IMR-90 (cell line): ENCODE measurements at regions not wholly inside any gene's neighbourhood (a gene's known extent, or its start where the extent isn't known, plus 50 kb on each side); places are given as distances from the start of the nearest gene placed in this dataset.

ENCODE experiments used
- ATAC-seq: fragments of 200-7000 bp; cut with Tn5 transposase; 2 replicates; pipeline ENCODE4 v1.9.1; 2020; ENCODE audit warnings: low read depth, mild to moderate bottlenecking, moderate library complexity
- BruUV-seq: library from RNA; stranded (reverse); fragments of 400-500 nt; replicated peaks from 2 replicates; lab custom pipeline; 2021; lab: Mats Ljungman, UMichigan
- CTCF ChIA-PET: fragments of 300-600 bp; formaldehyde crosslinking; extraction: SDS; loops from one replicate; lab custom pipeline; 2021; ENCODE audit warnings: antibody characterized with exemption; lab: Yijun Ruan, JAX
- POLR2A ChIA-PET: fragments of 300-600 bp; sonication (Branson Sonifier 250); formaldehyde crosslinking; loops from one replicate; lab custom pipeline; 2022; ENCODE audit warnings: antibody characterized with exemption; ENCODE audit not compliant: unreplicated experiment; lab: Charles Lee
- DNase-seq: peaks from one replicate; pipeline ENCODE4 v3.0.0; 2013
- H2AFZ ChIP-seq: replicated peaks from 2 replicates; pipeline ENCODE3; 2013; ENCODE audit warnings: low read length, mild to moderate bottlenecking; ENCODE audit not compliant: poor library complexity
- H2AK5ac ChIP-seq: 2 replicates; pipeline ENCODE4 v1.6.1; 2013; ENCODE audit warnings: low read depth, low read length, inconsistent platforms
- H2AK9ac ChIP-seq: replicated peaks from 2 replicates; pipeline ENCODE3; 2013; ENCODE audit warnings: mild to moderate bottlenecking, low read depth, low read length, moderate library complexity; ENCODE audit not compliant: poor library complexity
- H2BK120ac ChIP-seq: 2 replicates; pipeline ENCODE4 v1.6.1; 2013; ENCODE audit warnings: low read depth, low read length, inconsistent platforms
- H2BK15ac ChIP-seq: 3 replicates; pipeline ENCODE4 v1.6.1; 2013; ENCODE audit warnings: low read depth, low read length, inconsistent platforms
- H2BK20ac ChIP-seq: 2 replicates; pipeline ENCODE4 v1.6.1; 2013; ENCODE audit warnings: low read depth, mild to moderate bottlenecking, inconsistent platforms, low read length, moderate library complexity
- H2BK5ac ChIP-seq: 2 replicates; pipeline ENCODE4 v1.6.1; 2013; ENCODE audit warnings: mild to moderate bottlenecking, low read depth, low read length, inconsistent platforms; ENCODE audit not compliant: poor library complexity, severe bottlenecking
- H3K14ac ChIP-seq: replicated peaks from 2 replicates; pipeline ENCODE4 v1.6.1; 2013; ENCODE audit warnings: low read depth, low read length, inconsistent platforms
- H3K18ac ChIP-seq: 2 replicates; pipeline ENCODE4 v1.6.1; 2013; ENCODE audit warnings: low read depth, low read length, control low read depth
- H3K23ac ChIP-seq: 2 replicates; pipeline ENCODE4 v1.6.1; 2013; ENCODE audit warnings: low read depth, low read length, inconsistent platforms
- H3K27ac ChIP-seq: 2 replicates; pipeline ENCODE4 v1.5.1; 2013; ENCODE audit warnings: mild to moderate bottlenecking, control low read depth, low read length; ENCODE audit not compliant: insufficient read depth
- H3K27me3 ChIP-seq: 2 replicates; pipeline ENCODE4 v1.6.1; 2013; ENCODE audit warnings: low read length; ENCODE audit not compliant: control insufficient read depth, insufficient read depth
- H3K36me3 ChIP-seq: 2 replicates; pipeline ENCODE4 v1.6.1; 2013; ENCODE audit warnings: low read length, mixed read lengths; ENCODE audit not compliant: control insufficient read depth, insufficient read depth
- H3K4ac ChIP-seq: 2 replicates; pipeline ENCODE4 v1.6.1; 2013; ENCODE audit warnings: low read depth, low read length, inconsistent platforms
- H3K4me1 ChIP-seq: 2 replicates; pipeline ENCODE4 v1.6.1; 2013; ENCODE audit warnings: low read length, mixed read lengths; ENCODE audit not compliant: control insufficient read depth, insufficient read depth
- H3K4me2 ChIP-seq: 2 replicates; pipeline ENCODE4 v1.6.1; 2013; ENCODE audit warnings: low read depth, mild to moderate bottlenecking, control low read depth, low read length, moderate library complexity
- H3K4me3 ChIP-seq: 2 replicates; pipeline ENCODE4 v1.5.1; 2013; ENCODE audit warnings: low read depth, mild to moderate bottlenecking, control low read depth, low read length, moderate library complexity; ENCODE audit not compliant: insufficient read depth
- H3K56ac ChIP-seq: 2 replicates; pipeline ENCODE4 v1.6.1; 2013; ENCODE audit warnings: low read length, inconsistent platforms; ENCODE audit not compliant: insufficient read depth; ENCODE audit errors: extremely low read depth
- H3K79me1 ChIP-seq, 2 experiments: 2 replicates each; pipeline ENCODE4 v1.6.1; 2013; ENCODE audit warnings: low read length in 2 of 2, inconsistent platforms in 1 of 2, low read depth in 1 of 2
- H3K9ac ChIP-seq: 2 replicates; pipeline ENCODE4 v1.6.1; 2013; ENCODE audit warnings: low read depth, low read length, control low read depth
- H3K9me1 ChIP-seq: 2 replicates; pipeline ENCODE4 v1.6.1; 2013; ENCODE audit warnings: low read length, inconsistent platforms; ENCODE audit not compliant: insufficient read depth
- H3K9me3 ChIP-seq: 2 replicates; pipeline ENCODE4 v1.6.1; 2013; ENCODE audit warnings: low read length; ENCODE audit not compliant: control insufficient read depth, insufficient read depth
- H4K20me1 ChIP-seq: 2 replicates; pipeline ENCODE4 v1.6.1; 2013; ENCODE audit warnings: low read length, inconsistent platforms; ENCODE audit not compliant: insufficient read depth
- H4K5ac ChIP-seq: 2 replicates; pipeline ENCODE4 v1.6.1; 2013; ENCODE audit warnings: mild to moderate bottlenecking, low read depth, low read length, control low read depth
- H4K8ac ChIP-seq, 2 experiments: 2 replicates each; pipeline ENCODE4 v1.6.1; 2013; ENCODE audit warnings: low read depth in 2 of 2, low read length in 2 of 2, control low read depth in 1 of 2, inconsistent platforms in 1 of 2
- H4K91ac ChIP-seq: 2 replicates; pipeline ENCODE4 v1.6.1; 2013; ENCODE audit warnings: low read depth, low read length, inconsistent platforms; ENCODE audit not compliant: insufficient read depth
- FOS ChIP-seq: fragments of 150-350 bp; IDR thresholded peaks from 2 replicates; pipeline ENCODE4 v1.6.1; 2016; ENCODE audit warnings: low read depth, low read length
- MAFK ChIP-seq: IDR thresholded peaks from 2 replicates; pipeline ENCODE4 v1.6.1; 2012; ENCODE audit warnings: low read depth, low read length, improper control_type of control experiment
- MAZ ChIP-seq: IDR thresholded peaks from 2 replicates; pipeline ENCODE4 v1.6.1; 2012; ENCODE audit warnings: low read depth, mild to moderate bottlenecking, low read length, improper control_type of control experiment, moderate library complexity, borderline replicate concordance
- SMC3 ChIP-seq: fragments of 150-350 bp; IDR thresholded peaks from 2 replicates; pipeline ENCODE4 v1.6.1; 2016; ENCODE audit warnings: low read depth, mild to moderate bottlenecking, antibody characterized with exemption, low read length, moderate library complexity
- WGBS, 2 experiments: methylation state at CpG; one replicate each; pipeline versions ENCODE4 v1.1.5 to v1.1.7; 2013; ENCODE audit warnings: missing lambda C conversion rate in 2 of 2; ENCODE audit not compliant: insufficient read length in 1 of 2; ENCODE audit errors: extremely low coverage in 2 of 2; 5-methylcytosine and 5-hydroxymethylcytosine counted together
- dilution Hi-C: fragments of 300-500 bp; cut with HindIII; formaldehyde crosslinking; loops from one replicate; pipeline ENCODE4 v1.14.3; 2018; ENCODE audit warnings: low sequenced_read_pairs; ENCODE audit not compliant: unreplicated experiment
- in situ Hi-C: fragments of 300-500 bp; cut with MboI; formaldehyde crosslinking; loops from 3 replicates; pipeline ENCODE4 v1.14.3; 2019; ENCODE audit warnings: low sequenced_read_pairs, inconsistent platforms, mixed read lengths
- intact Hi-C: fragments of 100-400 bp; cut with micrococcal nuclease; formaldehyde crosslinking; loops from 2 replicates; pipeline ENCODE4 v1.10.0; 2022
- TF ChIP-seq, protein P1 (sequence below): fragments of 150-350 bp; IDR thresholded peaks from 2 replicates; pipeline ENCODE4 v1.6.1; 2016; ENCODE audit warnings: low read depth, mild to moderate bottlenecking, low read length, moderate library complexity, borderline replicate concordance

DNA sequence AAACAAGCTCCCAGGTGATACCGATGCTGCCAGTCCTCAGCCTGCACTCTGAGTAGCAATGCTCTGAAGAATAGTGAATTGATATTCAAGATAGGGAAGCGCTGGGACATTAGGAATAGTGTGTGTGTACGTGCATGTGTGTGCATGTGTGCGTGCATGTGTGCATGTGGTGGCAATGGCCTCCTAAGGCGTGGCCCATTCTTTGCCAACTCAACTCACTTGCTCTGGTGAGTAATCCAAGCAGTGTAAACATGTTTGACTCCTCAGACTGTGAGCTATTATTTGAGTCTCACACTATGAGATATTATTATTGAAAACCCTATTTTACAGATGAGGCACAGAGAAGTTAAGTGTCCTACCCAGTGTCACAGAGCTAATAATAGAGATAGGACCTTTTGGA lies 186.6 kb downstream of the RAB11FIP2 start:
- intact Hi-C loops: loop anchor here (10.0 kb wide), 1 partner anchor 385 kb away; no protein-coding TSS in a partner anchor
- POLR2A ChIA-PET: no interaction called here
- WGBS, 2 experiments: no CpG with 5 or more reads among the region's 5 CpGs
- Histone ChIP-seq H3K4ac (no peak overlapping the region), H3K4me2 (no peak overlapping the region), H3K79me1 (no peaks in the 10 kb centered on the region), H3K23ac (no peak overlapping the region), H2AFZ (no peak overlapping the region), H4K5ac (no peak overlapping the region), H2BK120ac (no peak overlapping the region), H2BK5ac (no peak overlapping the region), H3K4me3 (no peak overlapping the region), H3K27me3 (no peaks in the 10 kb centered on the region), H3K9ac (no peak overlapping the region), H3K9me1 (no peaks in the 10 kb centered on the region), H4K20me1 (no peaks in the 10 kb centered on the region), H3K18ac (no peak overlapping the region), H3K14ac (no peak overlapping the region), H4K8ac (no peak overlapping the region), H3K9me3 (peaks cover 14% of the 10 kb centered on the region), H2AK5ac (no peak overlapping the region), H2BK20ac (no peak overlapping the region), H4K91ac (no peak overlapping the region), H3K56ac (no peak overlapping the region), H2BK15ac (no peak overlapping the region), H2AK9ac (no peak overlapping the region), H3K4me1 (no peaks in the 10 kb centered on the region), H3K36me3 (no peaks in the 10 kb centered on the region), H3K27ac (no peak overlapping the region)
- no peak for ATAC-seq
- dilution Hi-C loops: no loop called here
- CTCF ChIA-PET: no interaction called here
- TF ChIP-seq, protein P1, sequence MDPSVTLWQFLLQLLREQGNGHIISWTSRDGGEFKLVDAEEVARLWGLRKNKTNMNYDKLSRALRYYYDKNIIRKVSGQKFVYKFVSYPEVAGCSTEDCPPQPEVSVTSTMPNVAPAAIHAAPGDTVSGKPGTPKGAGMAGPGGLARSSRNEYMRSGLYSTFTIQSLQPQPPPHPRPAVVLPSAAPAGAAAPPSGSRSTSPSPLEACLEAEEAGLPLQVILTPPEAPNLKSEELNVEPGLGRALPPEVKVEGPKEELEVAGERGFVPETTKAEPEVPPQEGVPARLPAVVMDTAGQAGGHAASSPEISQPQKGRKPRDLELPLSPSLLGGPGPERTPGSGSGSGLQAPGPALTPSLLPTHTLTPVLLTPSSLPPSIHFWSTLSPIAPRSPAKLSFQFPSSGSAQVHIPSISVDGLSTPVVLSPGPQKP: no peak
- TF ChIP-seq MAFK: no peak
- no peak for TF ChIP-seq SMC3
- TF ChIP-seq MAZ: no peak
- no peak for TF ChIP-seq FOS
- no TSS peak for BruUV-seq
- no peak for DNase-seq
- in situ Hi-C loops: no loop called here
